Breast epithelium (tissue), 3 donors: ENCODE measurements at regions not wholly inside any gene's neighbourhood (a gene's known extent, or its start where the extent isn't known, plus 50 kb on each side); places are given as distances from the start of the nearest gene placed in this dataset.

Experiments used
- POLR2AphosphoS5 ChIP-seq, 3 donors: sonication (generic); formaldehyde crosslinking; IDR thresholded peaks; one replicate each; pipeline ENCODE4 v1.6.1; 2017; ENCODE audit warnings: antibody characterized with exemption in 3 of 3
- TF ChIP-seq, protein P1 (sequence below), 3 donors: fragments of 450-650 bp; IDR thresholded peaks; one replicate each; pipeline ENCODE4 v1.5.1; 2016 to 2017; ENCODE audit warnings: antibody characterized with exemption in 3 of 3, mild to moderate bottlenecking in 3 of 3, moderate library complexity in 3 of 3

- TF ChIP-seq, protein P1, sequence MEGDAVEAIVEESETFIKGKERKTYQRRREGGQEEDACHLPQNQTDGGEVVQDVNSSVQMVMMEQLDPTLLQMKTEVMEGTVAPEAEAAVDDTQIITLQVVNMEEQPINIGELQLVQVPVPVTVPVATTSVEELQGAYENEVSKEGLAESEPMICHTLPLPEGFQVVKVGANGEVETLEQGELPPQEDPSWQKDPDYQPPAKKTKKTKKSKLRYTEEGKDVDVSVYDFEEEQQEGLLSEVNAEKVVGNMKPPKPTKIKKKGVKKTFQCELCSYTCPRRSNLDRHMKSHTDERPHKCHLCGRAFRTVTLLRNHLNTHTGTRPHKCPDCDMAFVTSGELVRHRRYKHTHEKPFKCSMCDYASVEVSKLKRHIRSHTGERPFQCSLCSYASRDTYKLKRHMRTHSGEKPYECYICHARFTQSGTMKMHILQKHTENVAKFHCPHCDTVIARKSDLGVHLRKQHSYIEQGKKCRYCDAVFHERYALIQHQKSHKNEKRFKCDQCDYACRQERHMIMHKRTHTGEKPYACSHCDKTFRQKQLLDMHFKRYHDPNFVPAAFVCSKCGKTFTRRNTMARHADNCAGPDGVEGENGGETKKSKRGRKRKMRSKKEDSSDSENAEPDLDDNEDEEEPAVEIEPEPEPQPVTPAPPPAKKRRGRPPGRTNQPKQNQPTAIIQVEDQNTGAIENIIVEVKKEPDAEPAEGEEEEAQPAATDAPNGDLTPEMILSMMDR (IDR thresholded peaks at IDR 0.05), result no peak
- TF ChIP-seq POLR2AphosphoS5 (IDR thresholded peaks at IDR 0.05), result no peak
Measured at GRCh38 chr12:17344649-17345048, 738.7 kb upstream of the LMO3 start.
